H9 (cell line): ENCODE measurements at regions not wholly inside any gene's neighbourhood (a gene's known extent, or its start where the extent isn't known, plus 50 kb on each side); places are given as distances from the start of the nearest gene placed in this dataset.
A peak's percentile ranks its signal among the peaks of the same experiment; 100 is the strongest.

ENCODE experiments used
- DNase-seq: peaks from one replicate; pipeline ENCODE4 v3.0.0-alpha.2; 2017
- H2AFZ ChIP-seq: one replicate; pipeline ENCODE4 v1.6.1; 2013; ENCODE audit warnings: mild to moderate bottlenecking, low read length, control low read depth, moderate library complexity
- H2AK5ac ChIP-seq: 2 replicates; pipeline ENCODE4 v1.6.1; 2013; ENCODE audit warnings: low read length, control low read depth, mixed read lengths; ENCODE audit not compliant: insufficient read length
- H2BK120ac ChIP-seq: one replicate; pipeline ENCODE4 v1.6.1; 2013; ENCODE audit warnings: low read depth, mild to moderate bottlenecking, low read length, control low read depth, inconsistent platforms; ENCODE audit not compliant: poor library complexity, severe bottlenecking
- H2BK12ac ChIP-seq: 2 replicates; pipeline ENCODE4 v1.6.1; 2013; ENCODE audit warnings: low read length, control low read depth, mixed read lengths, low read depth; ENCODE audit not compliant: insufficient read length
- H2BK15ac ChIP-seq: 2 replicates; pipeline ENCODE4 v1.6.1; 2013; ENCODE audit warnings: low read depth, low read length, control low read depth
- H2BK20ac ChIP-seq: one replicate; pipeline ENCODE4 v1.6.1; 2013; ENCODE audit warnings: low read depth, mild to moderate bottlenecking, low read length, control low read depth, inconsistent platforms; ENCODE audit not compliant: poor library complexity, severe bottlenecking
- H2BK5ac ChIP-seq: 2 replicates; pipeline ENCODE4 v1.6.1; 2013; ENCODE audit warnings: low read length, control low read depth, mixed read lengths; ENCODE audit not compliant: insufficient read length
- H3K14ac ChIP-seq: 2 replicates; pipeline ENCODE4 v1.6.1; 2013; ENCODE audit warnings: low read length, control low read depth; ENCODE audit not compliant: insufficient read depth
- H3K18ac ChIP-seq: 2 replicates; pipeline ENCODE4 v1.6.1; 2013; ENCODE audit warnings: low read depth, mild to moderate bottlenecking, mixed read lengths, low read length, control low read depth; ENCODE audit not compliant: insufficient read length
- H3K23ac ChIP-seq: 2 replicates; pipeline ENCODE4 v1.6.1; 2013; ENCODE audit warnings: low read length, control low read depth, mixed read lengths, low read depth; ENCODE audit not compliant: insufficient read length
- H3K23me2 ChIP-seq: 2 replicates; pipeline ENCODE4 v1.6.1; 2013; ENCODE audit warnings: low read depth, mild to moderate bottlenecking, mixed read lengths, low read length, control low read depth; ENCODE audit not compliant: insufficient read length, poor library complexity, severe bottlenecking
- H3K27ac ChIP-seq: 2 replicates; pipeline ENCODE4 v1.5.1; 2013; ENCODE audit warnings: low read length, control low read depth, mixed read lengths, low read depth; ENCODE audit not compliant: insufficient read length
- H3K27me3 ChIP-seq: 2 replicates; pipeline ENCODE4 v1.6.1; 2013; ENCODE audit warnings: low read length, control low read depth, inconsistent platforms; ENCODE audit not compliant: insufficient read depth
- H3K4ac ChIP-seq: 2 replicates; pipeline ENCODE4 v1.6.1; 2013; ENCODE audit warnings: low read depth, mild to moderate bottlenecking, control low read depth, inconsistent platforms, low read length, moderate library complexity
- H3K4me1 ChIP-seq: 2 replicates; pipeline ENCODE4 v1.6.1; 2013; ENCODE audit warnings: low read length, control low read depth, inconsistent platforms; ENCODE audit not compliant: insufficient read depth
- H3K4me2 ChIP-seq: 2 replicates; pipeline ENCODE4 v1.6.1; 2013; ENCODE audit warnings: low read length, control low read depth, mixed read lengths; ENCODE audit not compliant: insufficient read length, insufficient read depth
- H3K56ac ChIP-seq: 2 replicates; pipeline ENCODE4 v1.6.1; 2013; ENCODE audit warnings: low read depth, mild to moderate bottlenecking, mixed read lengths, low read length, control low read depth; ENCODE audit not compliant: insufficient read length
- H3K79me1 ChIP-seq: 2 replicates; pipeline ENCODE4 v1.6.1; 2013; ENCODE audit warnings: low read depth, mild to moderate bottlenecking, moderate library complexity, low read length, control low read depth, inconsistent platforms; ENCODE audit not compliant: insufficient read depth, poor library complexity, severe bottlenecking
- H3K79me2 ChIP-seq: 2 replicates; pipeline ENCODE4 v1.6.1; 2013; ENCODE audit warnings: low read length, control low read depth, inconsistent platforms; ENCODE audit not compliant: insufficient read depth
- H3K9ac ChIP-seq: 2 replicates; pipeline ENCODE4 v1.6.1; 2013; ENCODE audit warnings: low read length, control low read depth, mixed read lengths; ENCODE audit not compliant: insufficient read length; ENCODE audit errors: extremely low read depth
- H3K9me3 ChIP-seq: one replicate; pipeline ENCODE4 v1.6.1; 2013; ENCODE audit warnings: low read depth, low read length, inconsistent platforms; ENCODE audit not compliant: control insufficient read depth
- H3T11ph ChIP-seq: one replicate; pipeline ENCODE4 v1.6.1; 2013; ENCODE audit warnings: mild to moderate bottlenecking, low read length, control low read depth, inconsistent platforms
- H4K20me1 ChIP-seq: one replicate; pipeline ENCODE4 v1.6.1; 2013; ENCODE audit not compliant: control insufficient read depth, insufficient read length, insufficient read depth
- H4K5ac ChIP-seq: 2 replicates; pipeline ENCODE4 v1.6.1; 2013; ENCODE audit warnings: low read depth, mild to moderate bottlenecking, mixed read lengths, low read length, control low read depth; ENCODE audit not compliant: insufficient read length
- H4K8ac ChIP-seq: replicated peaks from 2 replicates; pipeline ENCODE4 v1.6.1; 2013; ENCODE audit warnings: low read length, control low read depth, mixed read lengths, low read depth; ENCODE audit not compliant: insufficient read length
- H4K91ac ChIP-seq: 2 replicates; pipeline ENCODE4 v1.6.1; 2013; ENCODE audit warnings: low read depth, mild to moderate bottlenecking, moderate library complexity, mixed read lengths, low read length, control low read depth; ENCODE audit not compliant: insufficient read length
- H3K27ac Mint-ChIP-seq, 3 experiments: 2 replicates in 2 of 3; 3 replicates in 1 of 3; pipeline ENCODE4 v1.8.0; 2020 to 2021; ENCODE audit warnings: mixed read lengths in 3 of 3, mild to moderate bottlenecking in 1 of 3, moderate library complexity in 1 of 3
- H3K27me3 Mint-ChIP-seq: 2 replicates; pipeline ENCODE4 v1.8.0; 2021; ENCODE audit warnings: low read depth, mild to moderate bottlenecking, moderate library complexity, mixed read lengths
- H3K36me3 Mint-ChIP-seq, 3 experiments: 2 replicates in 2 of 3; 3 replicates in 1 of 3; pipeline ENCODE4 v1.8.0; 2020 to 2021; ENCODE audit warnings: low read depth in 3 of 3, mixed read lengths in 3 of 3; ENCODE audit not compliant: insufficient read depth in 1 of 3
- H3K4me1 Mint-ChIP-seq, 2 experiments: 2 replicates each; pipeline ENCODE4 v1.8.0; 2020; ENCODE audit warnings: mixed read lengths in 2 of 2
- H3K4me3 Mint-ChIP-seq, 2 experiments: 2 replicates in 1 of 2; 3 replicates in 1 of 2; pipeline ENCODE4 v1.8.0; 2020 to 2021; ENCODE audit warnings: mild to moderate bottlenecking in 2 of 2, mixed read lengths in 2 of 2, moderate library complexity in 1 of 2
- H3K9me3 Mint-ChIP-seq, 2 experiments: 2 replicates in 1 of 2; 3 replicates in 1 of 2; pipeline ENCODE4 v1.8.0; 2020; ENCODE audit warnings: mild to moderate bottlenecking in 2 of 2, mixed read lengths in 2 of 2, moderate library complexity in 1 of 2
- WGBS: extraction: QIAGEN DNeasy Blood & Tissue Kit; methylation state at CpG from one replicate; pipeline ENCODE4 v1.1.7; 2013; ENCODE audit warnings: missing lambda C conversion rate, low lambda C conversion rate, mixed read lengths; ENCODE audit not compliant: insufficient read length; ENCODE audit errors: extremely low coverage; 5-methylcytosine and 5-hydroxymethylcytosine counted together
- TF ChIP-seq, protein P1 (sequence below): fragments of 200-600 bp; sonication (generic); conservative IDR thresholded peaks from 3 replicates; pipeline ENCODE4 v1.8.0; 2021; ENCODE audit warnings: antibody characterized with exemption, mild to moderate bottlenecking

DNA sequence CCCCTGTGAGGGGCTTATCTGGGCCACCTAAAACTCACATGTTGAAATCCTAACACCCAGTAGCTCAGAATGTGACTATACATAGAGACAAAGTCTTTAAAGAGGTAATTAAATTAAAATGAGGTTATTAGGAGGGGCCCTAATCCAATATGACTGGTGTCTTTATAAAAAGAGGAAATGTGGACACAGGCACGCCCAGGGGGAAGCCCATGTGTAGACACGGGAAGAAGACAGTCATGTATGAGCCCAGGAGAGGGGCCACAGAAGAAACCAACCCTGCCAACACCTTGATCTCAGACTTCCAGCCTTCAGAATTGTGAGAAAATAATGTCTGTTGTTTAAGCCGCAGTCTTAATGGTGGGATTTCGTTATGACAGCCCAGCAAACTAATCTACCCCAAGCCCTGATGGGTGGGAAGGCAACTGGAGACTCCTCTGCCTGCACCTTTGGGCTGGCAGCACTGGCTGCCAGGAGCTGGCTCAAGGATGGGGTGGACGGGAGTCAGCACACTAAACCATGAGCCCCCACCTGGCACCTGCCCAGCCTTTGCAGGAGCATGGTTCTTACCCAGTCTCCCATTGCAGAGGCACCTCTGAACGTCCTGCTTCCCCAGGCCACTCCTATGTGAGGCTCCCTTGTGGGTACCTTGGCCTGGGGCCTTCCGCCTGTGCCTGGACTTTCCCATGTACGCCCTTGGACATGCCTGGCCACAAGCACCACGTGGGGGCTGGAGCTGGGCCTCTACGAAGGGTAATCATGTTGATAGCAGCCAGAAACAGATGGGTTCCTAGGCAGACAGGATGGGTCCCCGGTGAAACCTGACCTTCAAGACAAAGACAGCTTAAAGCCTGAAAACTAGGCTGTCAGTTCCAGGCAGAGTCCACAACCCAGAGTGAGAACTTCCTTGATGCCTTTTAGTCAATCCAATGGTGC is 57.1 kb upstream of the DMRTB1 start:
- peaks cover 0 to 7% (median 3%) of the 10 kb centered on the region in 3 experiments; a peak in 4 of 7 replicates for H3K36me3 Mint-ChIP-seq
- no peaks in the 10 kb centered on the region; the same call in 1 of the 2 replicates for H3K27me3 ChIP-seq
- H3K4me1 Mint-ChIP-seq, result peaks cover 17 to 27% of the 10 kb centered on the region in 2 experiments
- H3K56ac ChIP-seq, result no peak overlapping the region
- H3K4me2 ChIP-seq, result no peak overlapping the region
- H2AK5ac ChIP-seq, result no peak overlapping the region
- peaks cover 12% of the 10 kb centered on the region for H3K4me1 ChIP-seq
- no peak overlapping the region for H3K4me3 Mint-ChIP-seq
- no peak overlapping the region for H2BK12ac ChIP-seq
- WGBS, result no CpG with 5 or more reads among the region's 11 CpGs
- no peaks in the 10 kb centered on the region for H3K9me3 ChIP-seq
- H3K14ac ChIP-seq, result no peak overlapping the region
- no peak overlapping the region for H3K27ac ChIP-seq
- peak; percentile 15 for DNase-seq
- no peaks in the 10 kb centered on the region for H4K20me1 ChIP-seq
- peaks cover 0 to 4% of the 10 kb centered on the region in 2 experiments; a peak in 2 of 5 replicates for H3K9me3 Mint-ChIP-seq
- no peak overlapping the region for H4K5ac ChIP-seq
- H3K18ac ChIP-seq, result no peak overlapping the region
- no peak overlapping the region for H4K8ac ChIP-seq
- H2BK5ac ChIP-seq, result no peak overlapping the region
- H2BK120ac ChIP-seq, result no peak overlapping the region
- no peak overlapping the region for H2BK15ac ChIP-seq
- no peak overlapping the region for H3K4ac ChIP-seq
- TF ChIP-seq, protein P1, sequence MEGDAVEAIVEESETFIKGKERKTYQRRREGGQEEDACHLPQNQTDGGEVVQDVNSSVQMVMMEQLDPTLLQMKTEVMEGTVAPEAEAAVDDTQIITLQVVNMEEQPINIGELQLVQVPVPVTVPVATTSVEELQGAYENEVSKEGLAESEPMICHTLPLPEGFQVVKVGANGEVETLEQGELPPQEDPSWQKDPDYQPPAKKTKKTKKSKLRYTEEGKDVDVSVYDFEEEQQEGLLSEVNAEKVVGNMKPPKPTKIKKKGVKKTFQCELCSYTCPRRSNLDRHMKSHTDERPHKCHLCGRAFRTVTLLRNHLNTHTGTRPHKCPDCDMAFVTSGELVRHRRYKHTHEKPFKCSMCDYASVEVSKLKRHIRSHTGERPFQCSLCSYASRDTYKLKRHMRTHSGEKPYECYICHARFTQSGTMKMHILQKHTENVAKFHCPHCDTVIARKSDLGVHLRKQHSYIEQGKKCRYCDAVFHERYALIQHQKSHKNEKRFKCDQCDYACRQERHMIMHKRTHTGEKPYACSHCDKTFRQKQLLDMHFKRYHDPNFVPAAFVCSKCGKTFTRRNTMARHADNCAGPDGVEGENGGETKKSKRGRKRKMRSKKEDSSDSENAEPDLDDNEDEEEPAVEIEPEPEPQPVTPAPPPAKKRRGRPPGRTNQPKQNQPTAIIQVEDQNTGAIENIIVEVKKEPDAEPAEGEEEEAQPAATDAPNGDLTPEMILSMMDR, result no peak
- H3K79me1 ChIP-seq, result no peaks in the 10 kb centered on the region
- H3K27ac Mint-ChIP-seq, result peak overlapping the region in 1 of 3 experiments; percentile 94; a peak in 1 of 7 replicates
- no peak overlapping the region for H2AFZ ChIP-seq
- peaks cover 19% of the 10 kb centered on the region for H3K27me3 Mint-ChIP-seq
- no peak overlapping the region for H3K9ac ChIP-seq
- no peaks in the 10 kb centered on the region for H3K79me2 ChIP-seq
- H4K91ac ChIP-seq, result no peak overlapping the region
- H3K23me2 ChIP-seq, result no peaks in the 10 kb centered on the region
- no peak overlapping the region for H3K23ac ChIP-seq
- H3T11ph ChIP-seq, result no peak overlapping the region
- H2BK20ac ChIP-seq, result no peak overlapping the region
